ENCODE measurements at regions not wholly inside any gene's neighbourhood (a gene's known extent, or its start where the extent isn't known, plus 50 kb on each side); places are given as distances from the start of the nearest gene placed in this dataset.
"Not testable (repeated sequence)": the region's sequence is repeated elsewhere in the genome, so short reads cannot be mapped to it uniquely, and the experiment has no call there.

- intact Hi-C loops (cut with DNase I) = not testable (repeated sequence)
Measured at GRCh38 chr4:72632253-72632652, 63.2 kb upstream of the ADAMTS3 start.

DNA sequence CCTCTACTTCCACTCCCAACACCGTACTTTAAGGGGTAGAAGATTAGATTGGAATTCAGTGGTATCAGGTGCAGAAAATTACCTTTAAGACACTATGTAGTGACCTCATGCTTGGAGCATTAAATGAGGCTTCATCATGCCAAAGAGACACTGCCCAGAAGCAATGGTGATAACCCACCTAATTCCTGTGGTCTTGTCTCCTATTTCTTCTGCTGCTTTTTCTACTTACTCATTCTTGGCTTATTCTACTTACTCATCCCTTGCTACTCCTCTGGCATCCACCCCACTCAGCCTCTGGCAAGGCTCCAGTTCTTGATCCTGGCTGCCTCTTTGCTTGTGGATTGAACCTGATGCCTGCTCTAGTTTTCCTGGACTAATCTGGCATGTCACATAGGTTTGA is 62.3 kb upstream of the ADAMTS3 start:
- peak in 18 of 42 donors; percentile 2 to 43 (median 14) for DNase-seq

More at GRCh38 chr4:72632253-72632652, 63.2 kb upstream of the ADAMTS3 start:
- not testable (repeated sequence) for DNase-seq

DNA sequence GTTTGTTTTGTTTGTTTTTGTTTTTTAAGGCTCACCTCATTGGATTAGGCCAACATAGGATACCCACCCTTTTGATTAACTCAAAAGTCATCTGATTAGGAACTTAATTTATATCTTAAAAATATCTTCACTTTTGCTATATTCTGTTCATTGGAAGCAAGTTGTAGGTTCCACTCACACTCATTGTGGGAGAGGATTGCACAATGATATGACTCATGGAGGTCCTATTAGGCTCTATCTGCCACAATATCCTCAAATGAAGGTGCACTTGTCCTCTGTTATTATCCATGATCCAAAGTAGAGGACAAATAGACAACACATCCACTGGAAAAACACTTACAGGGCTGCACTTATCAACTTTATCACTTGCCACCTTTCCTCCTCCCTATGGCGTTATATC is 60.5 kb upstream of the ADAMTS3 start:
- intact Hi-C loops (cut with DNase I) = no loop called here
- DNase-seq = no peak

More for the DNA sequence above, 62.3 kb upstream of the ADAMTS3 start:
- intact Hi-C loops (cut with DNase I) = no loop called here

DNA sequence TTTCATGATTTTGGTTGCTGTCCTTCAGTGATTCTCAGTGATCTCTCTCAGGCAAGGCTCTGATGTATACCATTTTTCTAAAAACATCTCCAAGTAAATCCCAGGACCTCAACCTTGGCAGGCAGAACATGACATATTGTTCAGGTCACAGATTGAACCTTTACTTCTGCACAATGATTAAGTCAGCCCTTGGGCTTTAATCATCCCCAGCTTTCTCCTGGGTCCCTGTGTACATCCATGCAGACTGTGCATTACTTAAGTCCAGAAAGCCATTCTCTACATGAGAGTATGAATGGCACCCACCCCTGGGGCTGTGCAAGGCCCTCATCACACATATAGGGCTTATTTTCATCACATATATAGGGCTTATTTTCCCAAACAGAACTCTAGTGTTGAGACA is 58.7 kb upstream of the ADAMTS3 start:
- intact Hi-C loops (cut with DNase I) = no loop called here
- DNase-seq = no peak
